Suprapubic skin (tissue), 4 donors: ENCODE measurements at regions not wholly inside any gene's neighbourhood (a gene's known extent, or its start where the extent isn't known, plus 50 kb on each side); places are given as distances from the start of the nearest gene placed in this dataset.
"Not testable (repeated sequence)": the region's sequence is repeated elsewhere in the genome, so short reads cannot be mapped to it uniquely, and the experiment has no call there.

Experiments used
- DNase-seq, 2 donors: peaks; one replicate each; pipeline ENCODE4 v3.0.0-alpha.2; 2019; ENCODE audit warnings: low spot score in 2 of 2
- H3K27ac ChIP-seq: fragments of 200-600 bp; sonication (generic); one replicate; pipeline ENCODE4 v1.5.1; 2019
- H3K27me3 ChIP-seq: fragments of 200-600 bp; sonication (generic); one replicate; pipeline ENCODE4 v1.5.1; 2019
- H3K36me3 ChIP-seq: fragments of 200-600 bp; sonication (generic); one replicate; pipeline ENCODE4 v1.5.1; 2019
- H3K4me1 ChIP-seq: fragments of 200-600 bp; sonication (generic); one replicate; pipeline ENCODE4 v1.5.1; 2019
- H3K4me3 ChIP-seq: fragments of 200-600 bp; sonication (generic); one replicate; pipeline ENCODE4 v1.5.1; 2019; ENCODE audit warnings: mild to moderate bottlenecking
- H3K9me3 ChIP-seq: fragments of 200-600 bp; sonication (generic); one replicate; pipeline ENCODE4 v1.5.1; 2019
- EP300 ChIP-seq: sonication (generic); formaldehyde crosslinking; IDR thresholded peaks from one replicate; pipeline ENCODE4 v1.6.1; 2017; ENCODE audit warnings: antibody characterized with exemption
- POLR2A ChIP-seq, 2 donors: fragments of 450-650 bp; IDR thresholded peaks; one replicate each; pipeline ENCODE4 v1.6.1; 2017; ENCODE audit warnings: antibody characterized with exemption in 2 of 2, mild to moderate bottlenecking in 2 of 2, moderate library complexity in 2 of 2
- POLR2AphosphoS5 ChIP-seq, 3 donors: sonication (generic); formaldehyde crosslinking; IDR thresholded peaks; one replicate each; pipeline ENCODE4 v1.6.1; 2017; ENCODE audit warnings: antibody characterized with exemption in 3 of 3
- WGBS: methylation state at CpG from one replicate; pipeline ENCODE4 v1.1.5; 2018; 5-methylcytosine and 5-hydroxymethylcytosine counted together
- TF ChIP-seq, protein P1 (sequence below), 2 donors: fragments of 200-600 bp in 1 of 2; fragments of 450-650 bp in 1 of 2; sonication (generic) in 1 of 2; IDR thresholded peaks; one replicate each; pipeline ENCODE4 v1.5.1; 2016 to 2019; ENCODE audit warnings: antibody characterized with exemption in 2 of 2, mild to moderate bottlenecking in 1 of 2, moderate library complexity in 1 of 2

DNA sequence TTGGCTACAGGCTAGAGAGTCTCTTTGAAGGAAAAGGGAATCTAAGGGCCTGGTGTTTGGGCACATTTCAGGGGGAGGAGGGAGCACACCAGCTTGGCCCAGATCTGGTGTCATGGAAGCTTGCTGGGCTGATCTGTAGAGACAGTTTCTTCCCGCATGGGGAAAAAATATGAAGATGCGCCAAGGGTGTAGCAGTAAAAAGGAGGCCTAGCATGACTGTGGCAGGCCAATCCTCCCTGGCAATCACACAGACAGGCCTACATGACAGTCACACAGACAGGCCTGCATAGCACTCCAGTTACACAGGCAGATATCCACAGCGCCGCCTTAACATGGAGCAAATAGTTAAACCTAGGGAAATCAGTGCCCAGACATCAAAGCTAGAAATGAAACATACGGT is 123.6 kb upstream of the KIF5B start:
- H3K27me3 ChIP-seq: no peaks in the 10 kb centered on the region
- H3K4me3 ChIP-seq: no peak overlapping the region
- no peak overlapping the region for H3K27ac ChIP-seq
- H3K36me3 ChIP-seq: no peaks in the 10 kb centered on the region
- no peaks in the 10 kb centered on the region for H3K9me3 ChIP-seq
- 88% methylated on average over 5 of the region's 5 CpGs for WGBS
- H3K4me1 ChIP-seq: peaks cover 10% of the 10 kb centered on the region
- DNase-seq: peak in 1 of 2 donors; percentile 34
- TF ChIP-seq POLR2AphosphoS5 (IDR thresholded peaks at IDR 0.05): no peak
- TF ChIP-seq POLR2A (IDR thresholded peaks at IDR 0.05): no peak
- TF ChIP-seq, protein P1, sequence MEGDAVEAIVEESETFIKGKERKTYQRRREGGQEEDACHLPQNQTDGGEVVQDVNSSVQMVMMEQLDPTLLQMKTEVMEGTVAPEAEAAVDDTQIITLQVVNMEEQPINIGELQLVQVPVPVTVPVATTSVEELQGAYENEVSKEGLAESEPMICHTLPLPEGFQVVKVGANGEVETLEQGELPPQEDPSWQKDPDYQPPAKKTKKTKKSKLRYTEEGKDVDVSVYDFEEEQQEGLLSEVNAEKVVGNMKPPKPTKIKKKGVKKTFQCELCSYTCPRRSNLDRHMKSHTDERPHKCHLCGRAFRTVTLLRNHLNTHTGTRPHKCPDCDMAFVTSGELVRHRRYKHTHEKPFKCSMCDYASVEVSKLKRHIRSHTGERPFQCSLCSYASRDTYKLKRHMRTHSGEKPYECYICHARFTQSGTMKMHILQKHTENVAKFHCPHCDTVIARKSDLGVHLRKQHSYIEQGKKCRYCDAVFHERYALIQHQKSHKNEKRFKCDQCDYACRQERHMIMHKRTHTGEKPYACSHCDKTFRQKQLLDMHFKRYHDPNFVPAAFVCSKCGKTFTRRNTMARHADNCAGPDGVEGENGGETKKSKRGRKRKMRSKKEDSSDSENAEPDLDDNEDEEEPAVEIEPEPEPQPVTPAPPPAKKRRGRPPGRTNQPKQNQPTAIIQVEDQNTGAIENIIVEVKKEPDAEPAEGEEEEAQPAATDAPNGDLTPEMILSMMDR (IDR thresholded peaks at IDR 0.05): no peak
- no peak for TF ChIP-seq EP300

DNA sequence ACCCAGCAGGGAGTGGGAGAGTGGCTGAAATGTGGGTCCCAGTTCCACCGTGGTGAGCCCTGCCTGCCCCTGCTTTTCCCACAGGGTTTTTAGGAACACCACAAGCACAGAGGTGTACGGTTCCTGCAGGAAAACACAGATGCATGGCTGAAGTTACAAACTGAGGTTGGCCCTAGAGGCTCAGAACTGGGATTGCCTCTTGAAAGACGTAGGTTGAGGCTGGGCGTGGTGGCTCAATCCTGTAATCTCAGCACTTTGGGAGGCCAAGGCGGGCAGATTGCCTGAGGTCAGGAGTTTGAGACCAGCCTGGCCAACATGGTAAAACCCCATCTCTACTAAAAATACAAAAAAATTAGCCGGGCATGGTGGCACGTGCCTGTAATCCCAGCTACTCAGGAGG is 121.4 kb upstream of the KIF5B start:
- not testable (repeated sequence) for H3K27me3 ChIP-seq, H3K27ac ChIP-seq, H3K4me3 ChIP-seq, H3K4me1 ChIP-seq, H3K9me3 ChIP-seq, H3K36me3 ChIP-seq
- DNase-seq: peak in 1 of 2 donors; percentile 26
- 93% methylated on average over 7 of the region's 7 CpGs for WGBS

DNA sequence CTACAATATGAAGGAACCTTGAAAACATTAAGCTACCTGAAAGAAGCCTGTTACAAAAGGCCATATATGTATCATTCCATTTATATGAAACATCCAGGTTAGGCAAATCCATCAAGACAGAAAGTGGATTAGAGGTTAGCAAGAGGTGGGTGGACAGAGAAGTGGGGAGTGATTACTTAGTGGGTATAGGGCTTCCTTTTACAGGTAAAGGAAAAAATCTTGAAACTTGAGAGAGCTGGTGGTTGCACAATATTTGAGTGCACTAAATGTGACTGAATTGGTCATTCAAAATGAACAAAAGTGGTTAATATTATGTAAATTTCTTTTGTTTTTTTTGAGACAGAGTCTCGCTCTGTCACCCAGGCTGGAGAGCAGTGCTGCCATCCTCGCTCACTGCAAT is 119.4 kb upstream of the KIF5B start:
- Histone ChIP-seq H3K36me3 (no peaks in the 10 kb centered on the region), H3K27me3 (no peaks in the 10 kb centered on the region), H3K4me3 (no peak overlapping the region), H3K9me3 (no peaks in the 10 kb centered on the region), H3K4me1 (peaks cover 10% of the 10 kb centered on the region), H3K27ac (no peak overlapping the region)
- TF ChIP-seq POLR2A (IDR thresholded peaks at IDR 0.05) (no peak), POLR2AphosphoS5 (IDR thresholded peaks at IDR 0.05) (no peak), EP300 (no peak)
- TF ChIP-seq, protein P1 (IDR thresholded peaks at IDR 0.05): no peak
- no peak for DNase-seq
- 96% methylated on average over 2 of the region's 2 CpGs for WGBS

DNA sequence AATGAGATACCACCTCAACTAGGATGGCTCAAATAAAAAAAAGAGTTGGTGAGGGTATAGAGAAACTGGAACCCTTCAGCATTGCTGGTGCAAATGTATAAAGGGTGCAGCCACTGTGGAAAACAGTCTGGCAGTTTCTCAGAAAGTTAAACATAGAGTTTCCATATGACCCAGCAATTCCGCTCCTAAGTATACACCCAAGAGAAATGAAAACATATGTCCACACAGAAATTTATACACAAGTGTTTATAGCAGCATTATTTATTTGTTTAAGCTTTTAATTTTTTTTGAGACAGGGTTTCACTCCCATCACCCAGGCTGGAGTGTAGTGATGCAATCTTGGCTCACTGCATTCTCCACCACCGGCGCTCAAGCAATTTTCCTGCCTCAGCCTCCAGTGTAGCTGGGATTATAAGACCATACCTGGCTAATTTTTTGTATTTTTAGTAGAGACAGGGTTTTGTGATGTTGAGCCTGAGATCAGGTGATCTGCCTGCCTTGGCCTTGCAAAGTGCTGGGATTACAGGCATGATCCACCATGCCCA is 118.2 kb upstream of the KIF5B start:
- peaks cover 6% of the 10 kb centered on the region for H3K4me1 ChIP-seq
- no peak for DNase-seq

DNA sequence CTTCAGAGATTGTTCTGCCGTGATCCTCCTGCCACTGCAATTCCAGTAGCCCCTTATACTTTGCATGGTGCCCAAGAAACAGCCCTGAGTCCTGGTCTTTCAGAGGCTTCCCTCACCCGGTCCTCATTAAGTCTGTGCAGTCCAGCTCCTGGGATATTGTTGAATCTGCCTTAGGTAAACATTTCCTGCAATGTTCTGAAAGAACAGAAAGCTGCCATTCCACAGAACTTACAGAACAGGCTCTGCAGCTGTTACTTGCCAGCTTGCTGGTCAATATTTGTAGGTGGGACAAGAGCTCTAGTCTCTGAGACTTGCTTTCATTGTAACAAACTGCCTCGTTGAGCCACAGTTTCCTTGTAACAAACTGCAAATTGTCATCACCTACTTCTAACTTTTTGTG is 115.0 kb upstream of the KIF5B start:
- 41% methylated on average over 3 of the region's 3 CpGs for WGBS
- no peak overlapping the region for H3K27ac ChIP-seq

More for the DNA sequence above, 118.2 kb upstream of the KIF5B start:
- WGBS: 72% methylated on average over 3 of the region's 3 CpGs
- Histone ChIP-seq H3K27me3 (no peaks in the 10 kb centered on the region), H3K9me3 (no peaks in the 10 kb centered on the region), H3K4me3 (no peak overlapping the region), H3K27ac (no peak overlapping the region), H3K36me3 (no peaks in the 10 kb centered on the region)
- TF ChIP-seq POLR2AphosphoS5 (IDR thresholded peaks at IDR 0.05): no peak
- TF ChIP-seq EP300: no peak
- no peak for TF ChIP-seq POLR2A (IDR thresholded peaks at IDR 0.05)
- TF ChIP-seq, protein P1 (IDR thresholded peaks at IDR 0.05): no peak

DNA sequence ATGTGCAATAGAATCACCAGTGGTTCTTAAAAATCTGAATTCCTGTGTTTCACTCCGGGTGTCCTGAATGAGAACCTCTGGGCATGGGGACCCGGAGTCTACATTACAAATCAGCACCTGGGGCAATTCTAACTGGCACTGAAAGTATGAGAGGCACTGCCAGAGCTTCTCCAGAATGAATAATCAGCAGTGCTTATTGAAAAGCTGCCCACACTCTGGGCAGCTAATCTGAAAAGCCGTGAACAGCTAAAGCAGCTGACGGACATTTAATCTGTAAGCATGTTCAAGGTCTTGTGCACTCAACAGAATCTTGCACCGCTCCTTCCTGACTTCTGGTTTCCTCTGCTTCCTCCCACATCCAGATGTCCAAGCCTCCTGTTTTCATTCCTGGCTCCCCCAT is 113.3 kb upstream of the KIF5B start:
- Histone ChIP-seq H3K4me3 (no peak overlapping the region), H3K9me3 (no peaks in the 10 kb centered on the region), H3K27ac (no peak overlapping the region), H3K27me3 (no peaks in the 10 kb centered on the region), H3K36me3 (no peaks in the 10 kb centered on the region), H3K4me1 (peaks cover 6% of the 10 kb centered on the region)
- 27% methylated on average over 5 of the region's 5 CpGs for WGBS
- peak in 1 of 2 donors; percentile 45 for DNase-seq
- TF ChIP-seq POLR2AphosphoS5 (IDR thresholded peaks at IDR 0.05): no peak
- TF ChIP-seq, protein P1 (IDR thresholded peaks at IDR 0.05): no peak
- TF ChIP-seq EP300: no peak
- no peak for TF ChIP-seq POLR2A (IDR thresholded peaks at IDR 0.05)

More for the DNA sequence above, 115.0 kb upstream of the KIF5B start:
- Histone ChIP-seq H3K27me3 (no peaks in the 10 kb centered on the region), H3K9me3 (no peaks in the 10 kb centered on the region), H3K4me1 (peaks cover 6% of the 10 kb centered on the region), H3K36me3 (no peaks in the 10 kb centered on the region), H3K4me3 (no peak overlapping the region)
- TF ChIP-seq POLR2AphosphoS5 (IDR thresholded peaks at IDR 0.05) (peak in 1 of 3 donors; percentile 10), EP300 (no peak)
- DNase-seq: peak in 1 of 2 donors; percentile 15
